Thoracic aorta (tissue), 2 donors: ENCODE measurements at regions not wholly inside any gene's neighbourhood (a gene's known extent, or its start where the extent isn't known, plus 50 kb on each side); places are given as distances from the start of the nearest gene placed in this dataset.

ENCODE experiments used
- ATAC-seq: fragments of 150-250 bp; one replicate; pipeline ENCODE4 v1.8.0; 2017; ENCODE audit warnings: low read depth; ENCODE audit not compliant: insufficient number of reproducible peaks, low FRiP score
- DNase-seq: peaks from one replicate; pipeline ENCODE4 v3.0.0-alpha.2; 2020; ENCODE audit warnings: low spot score
- H3K27ac ChIP-seq, 2 donors: fragments of 200-600 bp; sonication (generic); 1 replicate in 1 of 2; 2 replicates in 1 of 2; pipeline ENCODE4 v1.5.1; 2016; ENCODE audit warnings: mild to moderate bottlenecking in 2 of 2, moderate library complexity in 2 of 2
- H3K27me3 ChIP-seq: fragments of 200-600 bp; sonication (generic); replicated peaks from 2 replicates; pipeline ENCODE4 v1.6.0; 2016; ENCODE audit warnings: mild to moderate bottlenecking; ENCODE audit not compliant: insufficient read depth
- H3K36me3 ChIP-seq: fragments of 200-600 bp; sonication (generic); one replicate; pipeline ENCODE4 v1.5.1; 2016
- H3K4me1 ChIP-seq, 2 donors: fragments of 200-600 bp; sonication (generic); 1 replicate in 1 of 2; 2 replicates in 1 of 2; pipeline versions ENCODE4 v1.5.1 to v1.6.0; 2016; ENCODE audit warnings: low read depth in 2 of 2, mild to moderate bottlenecking in 1 of 2; ENCODE audit not compliant: control insufficient read depth in 1 of 2
- H3K4me3 ChIP-seq: fragments of 200-600 bp; sonication (generic); 2 replicates; pipeline ENCODE4 v1.5.1; 2016; ENCODE audit warnings: mild to moderate bottlenecking
- H3K9me3 ChIP-seq: fragments of 200-600 bp; sonication (generic); 2 replicates; pipeline ENCODE4 v1.5.1; 2016
- CTCF ChIP-seq: fragments of 200-600 bp; sonication (generic); IDR thresholded peaks from one replicate; pipeline ENCODE4 v1.5.1; 2019; ENCODE audit warnings: antibody characterized with exemption

GRCh38 chr2:187986390-187987105, 305.1 kb upstream of the GULP1 start:
- ATAC-seq (no peak), DNase-seq (no peak)
- Histone ChIP-seq H3K4me1 (peaks cover 22 to 37% of the 10 kb centered on the region in 2 donors), H3K36me3 (no peaks in the 10 kb centered on the region), H3K27me3 (no peaks in the 10 kb centered on the region), H3K9me3 (no peaks in the 10 kb centered on the region), H3K27ac (no peak overlapping the region), H3K4me3 (no peak overlapping the region)
- no peak for TF ChIP-seq CTCF

GRCh38 chr2:187988348-187988747, 303.3 kb upstream of the GULP1 start:
- DNase-seq, result no peak
- TF ChIP-seq CTCF, result no peak
- no peak for ATAC-seq
- Histone ChIP-seq H3K4me1 (peaks cover 13 to 28% of the 10 kb centered on the region in 2 donors), H3K9me3 (no peaks in the 10 kb centered on the region), H3K27ac (no peak overlapping the region), H3K36me3 (no peaks in the 10 kb centered on the region), H3K27me3 (no peaks in the 10 kb centered on the region), H3K4me3 (no peak overlapping the region)

- peaks cover 9 to 30% of the 10 kb centered on the region in 2 donors for H3K4me1 ChIP-seq
- no peaks in the 10 kb centered on the region for H3K9me3 ChIP-seq
- no peak overlapping the region for H3K4me3 ChIP-seq
- no peak overlapping the region for H3K27ac ChIP-seq
- ATAC-seq (no peak), DNase-seq (no peak)
- no peaks in the 10 kb centered on the region for H3K36me3 ChIP-seq
- no peak for TF ChIP-seq CTCF
- H3K27me3 ChIP-seq, result no peaks in the 10 kb centered on the region
These were observed 301.6 kb upstream of the GULP1 start for GRCh38 chr2:187989925-187990623.

- no peaks in the 10 kb centered on the region for H3K36me3 ChIP-seq
- peaks cover 0 to 22% of the 10 kb centered on the region in 2 donors for H3K4me1 ChIP-seq
- no peak for TF ChIP-seq CTCF
- no peaks in the 10 kb centered on the region for H3K27me3 ChIP-seq
- ATAC-seq, result no peak
- H3K4me3 ChIP-seq, result no peak overlapping the region
- DNase-seq, result no peak
- H3K27ac ChIP-seq, result no peak overlapping the region
- H3K9me3 ChIP-seq, result no peaks in the 10 kb centered on the region
These were observed 300.3 kb upstream of the GULP1 start for GRCh38 chr2:187991389-187991788.

- no peak for TF ChIP-seq CTCF
- no peaks in the 10 kb centered on the region for H3K36me3 ChIP-seq
- peaks cover 0 to 16% of the 10 kb centered on the region in 2 donors for H3K4me1 ChIP-seq
- no peaks in the 10 kb centered on the region for H3K27me3 ChIP-seq
- no peak overlapping the region for H3K27ac ChIP-seq
- ATAC-seq (no peak), DNase-seq (no peak)
- H3K4me3 ChIP-seq, result no peak overlapping the region
- H3K9me3 ChIP-seq, result no peaks in the 10 kb centered on the region
These were observed 297.0 kb upstream of the GULP1 start for GRCh38 chr2:187994464-187995331.
